GM19351 (cell line): ENCODE measurements at regions not wholly inside any gene's neighbourhood (a gene's known extent, or its start where the extent isn't known, plus 50 kb on each side); places are given as distances from the start of the nearest gene placed in this dataset.
"Not testable (repeated sequence)": the region's sequence is repeated elsewhere in the genome, so short reads cannot be mapped to it uniquely, and the experiment has no call there.

Experiments
- ATAC-seq: cut with Tn5 transposase; IDR thresholded peaks from one replicate; pipeline ENCODE4 v1.9.1; 2021; ENCODE audit warnings: mild to moderate bottlenecking, moderate library complexity; ENCODE audit not compliant: unreplicated experiment

- no peak for ATAC-seq
These were observed 309.9 kb downstream of the BRD1 start for GRCh38 chr22:49517667-49518185.

DNA sequence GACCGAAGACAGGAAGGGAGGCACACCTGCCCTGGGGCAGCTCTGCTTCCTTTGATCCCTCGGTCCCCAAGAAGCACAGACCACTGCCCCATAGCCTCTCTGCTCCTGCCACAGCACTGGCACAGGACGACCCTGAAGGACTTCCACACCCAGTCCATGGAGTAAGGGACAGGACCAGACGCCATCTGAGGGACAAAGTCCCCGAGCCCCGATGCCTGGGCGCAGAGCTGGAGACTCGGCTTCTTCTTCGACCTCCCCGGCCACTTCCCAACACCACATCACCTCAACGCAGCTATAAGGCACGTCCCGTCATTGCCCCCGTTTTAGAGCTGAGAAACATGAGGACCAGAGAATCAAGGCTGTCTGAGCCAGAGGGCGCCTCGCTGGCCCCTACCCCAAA, 310.5 kb downstream of the BRD1 start:
- ATAC-seq, result no peak

GRCh38 chr22:49515475-49515874, 312.2 kb downstream of the BRD1 start:
- no peak for ATAC-seq

DNA sequence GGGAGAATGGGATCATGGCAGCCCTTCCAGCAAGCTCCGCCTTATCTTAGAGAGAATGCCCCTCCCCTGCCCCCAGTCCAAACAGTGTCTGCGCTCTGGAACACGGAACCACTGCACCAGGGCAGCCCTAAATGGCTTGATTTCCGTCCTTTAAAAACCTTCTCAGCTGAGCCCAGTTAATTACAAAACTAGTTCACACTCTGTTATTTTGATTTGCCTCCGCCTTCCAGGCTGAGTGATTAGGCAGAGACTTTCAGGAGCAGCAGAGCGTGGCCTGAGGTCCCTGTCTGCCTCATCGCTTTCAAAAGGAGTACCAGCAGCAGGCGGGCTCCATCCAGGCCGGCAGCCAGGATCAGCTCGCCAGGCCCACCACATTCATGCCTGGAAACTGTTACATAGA, 313.0 kb downstream of the BRD1 start:
- ATAC-seq, result no peak

- no peak for ATAC-seq
These were observed 313.5 kb downstream of the BRD1 start for GRCh38 chr22:49514211-49514610.

GRCh38 chr22:49513358-49513851, 314.3 kb downstream of the BRD1 start:
- no peak for ATAC-seq

- no peak for ATAC-seq
These were observed 315.0 kb downstream of the BRD1 start for GRCh38 chr22:49512487-49513165.

DNA sequence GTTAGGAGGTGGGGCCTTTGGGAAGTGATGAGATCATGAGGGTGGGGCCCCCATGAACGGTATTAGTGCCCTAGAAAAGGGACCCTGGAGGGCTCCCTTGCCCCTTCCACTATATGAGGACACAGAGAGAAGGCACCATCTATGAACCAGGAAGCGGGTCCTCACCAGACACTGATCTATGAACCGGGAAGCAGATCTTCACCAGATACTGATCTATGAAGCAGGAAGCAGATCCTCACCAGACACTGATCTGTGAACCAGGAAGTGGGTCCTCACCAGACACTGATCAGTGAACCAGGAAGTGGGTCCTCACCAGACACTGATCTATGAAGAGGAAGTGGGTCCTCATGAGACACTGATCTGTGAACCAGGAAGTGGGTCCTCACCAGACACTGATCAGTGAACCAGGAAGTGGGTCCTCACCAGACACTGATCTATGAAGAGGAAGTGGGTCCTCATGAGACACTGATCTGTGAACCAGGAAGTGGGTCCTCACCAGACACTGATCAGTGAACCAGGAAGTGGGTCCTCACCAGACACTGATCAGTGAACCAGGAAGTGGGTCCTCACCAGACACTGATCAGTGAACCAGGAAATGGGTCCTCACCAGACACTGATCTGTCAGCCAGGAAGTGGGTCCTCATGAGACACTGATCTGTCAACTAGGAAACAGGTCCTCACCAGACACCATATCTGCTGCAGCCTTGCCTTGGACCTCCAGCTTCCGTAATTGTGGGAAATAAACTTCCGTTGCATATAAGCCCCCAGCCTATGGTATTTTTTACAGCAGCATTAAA, 316.1 kb downstream of the BRD1 start:
- ATAC-seq, result not testable (repeated sequence)

- no peak for ATAC-seq
These were observed 317.0 kb downstream of the BRD1 start for GRCh38 chr22:49510718-49511117.

DNA sequence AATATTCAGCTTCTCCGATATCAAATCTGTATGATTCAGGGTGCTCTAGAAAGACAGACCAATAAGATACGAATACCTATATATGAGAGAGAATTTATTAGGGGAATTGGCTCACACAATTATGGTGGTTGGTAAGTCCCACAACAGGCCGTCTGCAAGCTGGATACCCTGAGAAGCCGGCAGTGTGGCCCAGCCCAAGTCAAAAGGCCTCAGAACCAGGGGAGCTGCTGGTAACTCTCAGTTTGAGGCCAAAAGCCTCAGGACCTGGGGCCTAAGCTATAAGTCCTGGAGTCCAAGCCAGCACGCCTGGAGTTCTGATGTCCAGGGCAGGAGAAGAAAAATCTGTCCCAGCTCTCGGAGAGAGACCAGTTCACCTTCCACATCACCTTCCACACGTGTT, 318.7 kb downstream of the BRD1 start:
- ATAC-seq, result no peak

- ATAC-seq, result no peak
These were observed 319.1 kb downstream of the BRD1 start for GRCh38 chr22:49508561-49508960.

DNA sequence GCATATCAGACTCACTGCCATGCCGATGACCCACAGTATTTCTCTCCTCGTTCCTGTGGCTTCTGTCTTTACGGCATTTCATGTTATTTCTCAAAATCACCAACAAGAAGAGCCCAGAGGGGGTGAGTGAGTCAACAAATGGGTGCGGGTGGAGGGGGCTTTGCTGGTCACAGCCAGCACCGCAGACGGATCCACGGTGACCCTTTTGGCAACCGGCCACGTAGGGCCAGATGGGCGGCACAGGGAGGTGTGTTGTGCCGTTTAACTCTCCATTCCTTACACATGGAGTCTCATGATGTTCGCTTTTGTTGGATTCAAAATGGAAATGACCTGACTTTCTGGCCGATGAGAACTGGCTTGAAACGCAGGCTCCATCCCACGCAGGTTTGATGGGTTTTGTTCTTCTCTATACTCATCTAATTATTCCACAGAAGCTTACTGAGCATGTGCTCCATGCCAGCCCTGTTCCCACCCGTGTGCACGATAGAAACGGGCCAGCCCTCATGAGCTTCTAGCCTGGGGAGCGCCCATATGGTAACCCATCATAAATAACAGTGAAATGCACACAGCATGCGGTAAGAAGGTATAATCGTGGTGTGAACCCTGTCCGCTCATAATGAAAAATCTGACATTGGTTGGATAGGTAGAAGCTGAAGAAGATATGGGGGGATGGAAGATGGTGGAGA, 319.9 kb downstream of the BRD1 start:
- no peak for ATAC-seq

DNA sequence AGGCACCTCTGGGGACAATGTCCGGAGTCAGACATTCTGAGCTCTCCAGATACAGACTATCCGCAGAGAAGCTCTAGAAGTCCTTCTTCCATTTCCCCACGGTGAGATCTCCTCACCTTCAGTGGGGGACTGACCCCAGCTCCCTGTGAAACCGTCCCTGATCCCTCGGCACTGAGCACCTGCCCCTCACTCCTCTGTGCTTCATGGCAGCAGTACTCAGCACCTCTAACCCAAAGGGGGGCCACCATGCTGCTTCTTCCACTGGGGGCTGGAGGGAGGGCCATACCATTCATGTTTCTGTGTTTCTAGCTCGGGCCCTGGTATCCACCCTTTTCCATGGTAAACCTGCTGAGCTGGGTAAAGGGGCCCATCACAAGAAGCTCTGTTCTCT, 321.7 kb downstream of the BRD1 start:
- no peak for ATAC-seq

DNA sequence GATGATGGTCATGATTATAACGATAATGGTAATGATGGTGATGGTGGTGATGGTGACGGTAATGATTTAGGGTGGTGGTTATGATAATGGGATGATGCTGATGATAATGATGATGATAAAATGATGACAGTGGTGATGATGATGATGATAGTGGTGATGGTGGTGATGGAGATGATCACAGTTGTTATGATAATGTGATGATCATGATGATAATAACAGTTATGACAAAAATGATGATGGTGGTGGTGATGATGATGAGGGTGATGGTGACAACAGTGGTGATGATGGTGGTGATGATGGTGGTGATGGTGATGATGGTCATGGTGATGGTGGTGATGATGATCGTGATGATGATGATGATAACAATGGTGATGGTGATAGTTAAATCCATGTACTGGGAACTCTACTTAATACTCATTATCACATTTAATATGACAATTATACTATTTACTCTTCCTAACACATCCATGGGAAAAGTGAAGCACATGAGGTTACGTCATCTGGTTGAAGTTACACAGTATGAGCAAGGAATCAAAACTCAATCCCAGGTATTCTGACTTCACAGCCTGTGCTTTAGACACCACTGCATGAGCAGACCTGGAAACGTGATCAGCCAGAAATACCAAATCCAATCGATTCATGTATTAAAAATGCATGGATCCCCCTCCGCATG, 322.2 kb downstream of the BRD1 start:
- ATAC-seq, result no peak

DNA sequence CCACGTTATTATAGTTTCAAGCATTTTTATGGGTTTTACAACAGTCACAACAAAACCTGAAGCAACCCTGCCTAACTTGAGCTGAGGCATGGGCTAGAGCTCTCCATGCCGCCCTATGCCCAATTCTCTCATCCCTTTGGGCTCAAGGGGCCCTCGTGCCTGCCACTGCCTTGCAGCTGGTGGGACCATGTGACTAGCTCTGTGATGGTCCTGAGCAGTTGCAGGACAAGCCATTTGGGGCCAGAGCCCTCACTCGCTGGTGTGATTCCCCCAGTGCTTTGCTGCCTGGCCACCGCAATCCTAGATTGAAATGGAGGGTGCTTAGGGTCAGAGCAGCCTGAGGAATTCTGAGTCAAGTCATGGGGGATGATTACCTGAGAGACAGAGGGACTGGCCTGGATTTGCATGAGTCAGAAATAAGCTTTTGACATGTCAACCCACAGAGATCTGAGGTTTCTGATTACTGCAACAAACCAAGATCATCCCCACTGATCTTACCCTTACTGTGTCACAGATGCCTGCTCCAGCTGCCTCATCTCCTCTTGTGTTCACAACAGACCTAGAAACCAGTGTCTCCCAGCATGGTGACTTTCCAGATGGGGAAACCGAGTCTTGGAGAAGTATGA, 323.7 kb downstream of the BRD1 start:
- peak; percentile 65 for ATAC-seq

GRCh38 chr22:49503321-49503720, 324.4 kb downstream of the BRD1 start:
- peak; percentile 61 for ATAC-seq

DNA sequence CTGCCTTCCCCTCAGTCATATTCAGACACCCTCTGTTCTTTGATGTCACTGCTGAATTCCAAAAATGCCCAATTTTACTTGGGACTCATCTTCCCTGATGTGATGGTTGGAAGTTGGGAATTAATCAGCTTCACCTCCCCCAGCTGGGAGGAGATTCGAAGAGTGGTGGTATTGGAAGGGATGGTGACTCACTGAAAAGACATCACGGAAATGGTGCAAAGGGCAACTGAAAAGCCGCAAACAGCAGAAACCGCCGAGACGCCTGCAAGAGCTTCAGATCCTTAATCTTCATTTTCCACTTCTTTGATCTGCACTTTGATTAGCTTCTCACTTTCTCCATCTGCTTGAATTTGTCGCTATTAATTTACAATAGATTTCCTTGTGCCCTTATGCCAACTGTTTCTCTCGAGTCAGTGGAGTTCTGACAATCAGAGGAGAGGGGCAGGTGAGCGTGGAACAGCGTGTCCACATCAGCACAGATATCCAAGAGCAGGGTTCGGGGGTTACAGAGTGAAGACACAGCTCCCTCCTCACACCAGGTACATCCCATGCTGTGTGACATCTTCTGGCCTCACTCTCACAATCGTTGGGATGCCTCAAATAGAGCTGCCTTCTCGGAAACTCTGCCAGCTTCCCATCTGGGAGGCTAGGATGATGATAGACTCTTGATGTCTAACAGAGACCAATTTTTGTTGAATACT, 325.4 kb downstream of the BRD1 start:
- ATAC-seq, result no peak

DNA sequence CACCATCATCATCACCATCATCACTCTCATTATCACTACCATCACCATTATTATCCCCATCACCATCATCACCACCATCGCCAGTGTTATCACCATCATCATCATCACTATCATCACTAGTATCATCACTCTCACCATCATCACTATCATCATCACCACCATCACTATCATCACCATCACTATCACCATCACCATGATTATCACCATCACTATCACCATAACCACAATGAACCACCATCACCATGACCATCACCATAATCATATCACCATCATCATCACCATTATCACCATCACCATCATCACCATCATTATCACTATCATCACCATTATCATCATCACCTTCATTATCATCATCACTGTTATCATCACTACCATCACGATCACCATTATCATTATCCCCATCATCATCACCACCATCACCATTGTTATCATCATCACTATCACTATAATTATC, 326.7 kb downstream of the BRD1 start:
- no peak for ATAC-seq

DNA sequence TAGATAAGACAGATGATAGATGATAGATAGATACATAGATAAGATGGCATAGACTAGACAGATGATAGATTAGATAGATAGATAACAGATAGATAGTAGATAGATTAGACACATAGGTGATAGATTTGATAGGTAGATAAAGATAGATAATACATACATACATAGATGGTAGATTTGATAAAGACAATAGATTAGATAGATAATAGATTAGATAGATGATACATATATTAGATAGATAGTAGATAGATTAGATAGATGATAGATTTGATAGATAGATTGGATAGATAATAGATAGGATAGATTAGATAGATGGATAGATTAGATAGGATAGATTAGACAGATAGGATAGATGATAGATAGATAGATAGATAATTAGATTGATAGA, 327.6 kb downstream of the BRD1 start:
- ATAC-seq, result no peak
